ENCODE measurements at regions not wholly inside any gene's neighbourhood (a gene's known extent, or its start where the extent isn't known, plus 50 kb on each side); places are given as distances from the start of the nearest gene placed in this dataset.

- 32% methylated on average over 3 of the region's 3 CpGs for WGBS (ENCODE audit: insufficient coverage, low coverage, low lambda C conversion rate, missing lambda C conversion rate)
- Histone ChIP-seq H3K27me3 (no peaks in the 10 kb centered on the region), H3K4me3 (no peak overlapping the region), H3K27ac (no peak overlapping the region), H3K36me3 (no peaks in the 10 kb centered on the region), H3K4me1 (no peaks in the 10 kb centered on the region), H3K9me3 (no peaks in the 10 kb centered on the region)
- ATAC-seq (no peak), DNase-seq (no peak)
- TF ChIP-seq POLR2A (IDR thresholded peaks at IDR 0.05) (no peak), CTCF (IDR thresholded peaks at IDR 0.05) (no peak)
- intact Hi-C loops (cut with DNase I), result no loop called here
These were observed 110.2 kb downstream of the WT1 start for GRCh38 chr11:32325187-32325586.

GRCh38 chr11:32325725-32326124 lies 109.6 kb downstream of the WT1 start:
- H3K27ac ChIP-seq, result no peak overlapping the region
- WGBS (ENCODE audit: insufficient coverage, low coverage, low lambda C conversion rate, missing lambda C conversion rate), result 95% methylated on average over 2 of the region's 2 CpGs
- H3K4me1 ChIP-seq, result no peaks in the 10 kb centered on the region
- no peak overlapping the region for H3K4me3 ChIP-seq
- no peak for DNase-seq
- no peaks in the 10 kb centered on the region for H3K36me3 ChIP-seq
- H3K27me3 ChIP-seq, result no peaks in the 10 kb centered on the region
- TF ChIP-seq POLR2A (IDR thresholded peaks at IDR 0.05), result no peak
- TF ChIP-seq CTCF (IDR thresholded peaks at IDR 0.05), result no peak
- no peaks in the 10 kb centered on the region for H3K9me3 ChIP-seq
- intact Hi-C loops (cut with DNase I), result no loop called here
- no peak for ATAC-seq

- Histone ChIP-seq H3K36me3 (no peaks in the 10 kb centered on the region), H3K4me1 (no peaks in the 10 kb centered on the region), H3K27ac (no peak overlapping the region), H3K4me3 (no peak overlapping the region), H3K27me3 (no peaks in the 10 kb centered on the region), H3K9me3 (no peaks in the 10 kb centered on the region)
- no peak for ATAC-seq
- no peak for DNase-seq
- TF ChIP-seq CTCF (IDR thresholded peaks at IDR 0.05) (no peak), POLR2A (IDR thresholded peaks at IDR 0.05) (no peak)
- intact Hi-C loops (cut with DNase I), result no loop called here
- WGBS (ENCODE audit: insufficient coverage, low coverage, low lambda C conversion rate, missing lambda C conversion rate), result 67% methylated on average over 2 of the region's 3 CpGs
These were observed 108.8 kb downstream of the WT1 start for GRCh38 chr11:32326522-32326921.

- no peaks in the 10 kb centered on the region for H3K9me3 ChIP-seq
- peaks cover 0 to 9% (median 0%) of the 10 kb centered on the region in 4 donors for H3K4me1 ChIP-seq
- H3K4me3 ChIP-seq, result no peak overlapping the region
- H3K27me3 ChIP-seq, result no peaks in the 10 kb centered on the region
- no peaks in the 10 kb centered on the region for H3K36me3 ChIP-seq
- TF ChIP-seq POLR2A (IDR thresholded peaks at IDR 0.05) (no peak), CTCF (IDR thresholded peaks at IDR 0.05) (no peak)
- no peak overlapping the region for H3K27ac ChIP-seq
- ATAC-seq, result no peak
- no peak for DNase-seq
- 70% methylated on average over 1 of the region's 1 CpG for WGBS (ENCODE audit: insufficient coverage, low coverage, low lambda C conversion rate, missing lambda C conversion rate)
- intact Hi-C loops (cut with DNase I), result no loop called here
These were observed 106.9 kb downstream of the WT1 start for GRCh38 chr11:32328392-32328791.

- H3K36me3 ChIP-seq, result no peaks in the 10 kb centered on the region
- 32% methylated on average over 3 of the region's 10 CpGs for WGBS (ENCODE audit: insufficient coverage, low coverage, low lambda C conversion rate, missing lambda C conversion rate)
- TF ChIP-seq POLR2A (IDR thresholded peaks at IDR 0.05) (no peak), CTCF (IDR thresholded peaks at IDR 0.05) (no peak)
- DNase-seq, result no peak
- H3K4me3 ChIP-seq, result no peak overlapping the region
- H3K27ac ChIP-seq, result no peak overlapping the region
- intact Hi-C loops (cut with DNase I), result no loop called here
- peak in 1 of 4 donors; percentile 37 for ATAC-seq
- H3K27me3 ChIP-seq, result no peaks in the 10 kb centered on the region
- peaks cover 0 to 9% (median 0%) of the 10 kb centered on the region in 4 donors for H3K4me1 ChIP-seq
- H3K9me3 ChIP-seq, result no peaks in the 10 kb centered on the region
These were observed 104.2 kb downstream of the WT1 start for GRCh38 chr11:32331098-32331497.
